Stomach (tissue), 4 donors: ENCODE measurements at regions not wholly inside any gene's neighbourhood (a gene's known extent, or its start where the extent isn't known, plus 50 kb on each side); places are given as distances from the start of the nearest gene placed in this dataset.

Experiments
- CTCF ChIP-seq, 7 experiments: fragments of 450-650 bp in 4 of 7; fragments of 200-600 bp in 3 of 7; sonication (generic) in 3 of 7; IDR thresholded peaks; one replicate each; pipeline ENCODE4 v1.5.1; 2016 to 2019; ENCODE audit warnings: antibody characterized with exemption in 7 of 7, control low read depth in 2 of 7, mild to moderate bottlenecking in 1 of 7
- POLR2A ChIP-seq, 4 donors: fragments of 450-650 bp; IDR thresholded peaks; one replicate each; pipeline ENCODE4 v1.6.1; 2016; ENCODE audit warnings: antibody characterized with exemption in 4 of 4, control low read depth in 2 of 4, mild to moderate bottlenecking in 1 of 4, moderate library complexity in 1 of 4
- POLR2AphosphoS5 ChIP-seq, 3 donors: sonication (generic); formaldehyde crosslinking; IDR thresholded peaks; one replicate each; pipeline ENCODE4 v1.6.1; 2016; ENCODE audit warnings: antibody characterized with exemption in 3 of 3

- TF ChIP-seq POLR2AphosphoS5 (IDR thresholded peaks at IDR 0.05) (no peak), CTCF (IDR thresholded peaks at IDR 0.05) (no peak), POLR2A (IDR thresholded peaks at IDR 0.05) (no peak)
Measured at GRCh38 chr9:134982311-134982710, 64.6 kb upstream of the FCN1 start.
